PC-3 (cell line): ENCODE measurements at regions not wholly inside any gene's neighbourhood (a gene's known extent, or its start where the extent isn't known, plus 50 kb on each side); places are given as distances from the start of the nearest gene placed in this dataset.

Source experiments
- ATAC-seq: fragments of 200-7000 bp; cut with Tn5 transposase; 2 replicates; pipeline ENCODE4 v1.9.1; 2020; ENCODE audit warnings: mild to moderate bottlenecking, moderate library complexity
- BruUV-seq: library from RNA; stranded (reverse); fragments of 400-500 nt; replicated peaks from 2 replicates; lab custom pipeline; 2021; lab: Mats Ljungman, UMichigan
- CTCF ChIA-PET: fragments of 300-600 bp; sonication (Branson Sonifier 250); formaldehyde crosslinking; loops from one replicate; lab custom pipeline; 2022; ENCODE audit warnings: antibody characterized with exemption; lab: Charles Lee
- POLR2A ChIA-PET: fragments of 300-600 bp; sonication (Branson Sonifier 250); formaldehyde crosslinking; loops from one replicate; lab custom pipeline; 2022; ENCODE audit warnings: antibody characterized with exemption; ENCODE audit not compliant: unreplicated experiment; lab: Charles Lee
- DNase-seq: peaks from one replicate; pipeline ENCODE4 v3.0.0-alpha.2; 2015
- H2AFZ ChIP-seq: fragments of 300-600 bp; sonication (generic); 2 replicates; pipeline ENCODE4 v1.6.0; 2016; ENCODE audit warnings: antibody characterized with exemption, low read length
- H3F3A ChIP-seq: fragments of 300-600 bp; sonication (generic); one replicate; pipeline ENCODE4 v1.6.0; 2017; ENCODE audit warnings: antibody characterized with exemption, low read length, control low read depth, mild to moderate bottlenecking; ENCODE audit not compliant: unreplicated experiment
- H3K27ac ChIP-seq: fragments of 300-600 bp; sonication (generic); 2 replicates; pipeline ENCODE4 v1.5.1; 2016; ENCODE audit warnings: mild to moderate bottlenecking, low read length
- H3K27me3 ChIP-seq: fragments of 300-600 bp; sonication (generic); 2 replicates; pipeline ENCODE4 v1.6.1; 2016; ENCODE audit warnings: low read length, mixed read lengths
- H3K36me3 ChIP-seq: fragments of 300-600 bp; sonication (generic); 2 replicates; pipeline ENCODE4 v1.6.1; 2016; ENCODE audit warnings: low read depth, mixed run types, low read length, mixed read lengths
- H3K4me1 ChIP-seq: fragments of 300-600 bp; sonication (generic); 2 replicates; pipeline ENCODE4 v1.5.1; 2016; ENCODE audit warnings: low read length; ENCODE audit not compliant: insufficient read depth
- H3K4me2 ChIP-seq: fragments of 300-600 bp; sonication (generic); 2 replicates; pipeline ENCODE4 v1.6.0; 2016; ENCODE audit warnings: low read length
- H3K4me3 ChIP-seq: fragments of 300-600 bp; sonication (generic); 2 replicates; pipeline ENCODE4 v1.5.1; 2016; ENCODE audit warnings: mild to moderate bottlenecking, low read length, mixed read lengths
- H3K79me2 ChIP-seq: fragments of 300-600 bp; sonication (generic); 2 replicates; pipeline ENCODE4 v1.6.1; 2017; ENCODE audit warnings: low read length, mixed read lengths
- H3K9ac ChIP-seq: fragments of 300-600 bp; sonication (generic); 2 replicates; pipeline ENCODE4 v1.6.0; 2016; ENCODE audit warnings: mild to moderate bottlenecking, low read length
- H3K9me2 ChIP-seq: fragments of 300-600 bp; sonication (generic); replicated peaks from 2 replicates; pipeline ENCODE4 v1.6.1; 2016; ENCODE audit warnings: mixed run types, low read length, mixed read lengths
- H3K9me3 ChIP-seq: fragments of 300-600 bp; sonication (generic); 2 replicates; pipeline ENCODE4 v1.6.1; 2016; ENCODE audit warnings: low read length, mixed read lengths
- H4K20me1 ChIP-seq: fragments of 300-600 bp; sonication (generic); 2 replicates; pipeline ENCODE4 v1.6.1; 2016; ENCODE audit warnings: low read length, mixed read lengths
- EZH2 ChIP-seq: fragments of 300-600 bp; sonication (generic); IDR thresholded peaks from one replicate; pipeline ENCODE4 v1.6.1; 2017; ENCODE audit warnings: antibody characterized with exemption, mild to moderate bottlenecking, low read length; ENCODE audit not compliant: unreplicated experiment
- EZH2phosphoT487 ChIP-seq: fragments of 300-600 bp; sonication (generic); IDR thresholded peaks from 2 replicates; pipeline ENCODE4 v1.6.1; 2018; ENCODE audit warnings: mild to moderate bottlenecking, antibody characterized with exemption, low read length, borderline replicate concordance
- intact Hi-C: fragments of 100-400 bp; cut with micrococcal nuclease; formaldehyde crosslinking; loops from 2 replicates; pipeline ENCODE4 v1.9.0; 2023
- TF ChIP-seq, protein P1 (sequence below): fragments of 300-600 bp; sonication (generic); conservative IDR thresholded peaks from 2 replicates; pipeline ENCODE4 v1.5.1; 2017; ENCODE audit warnings: antibody characterized with exemption, low read depth, mild to moderate bottlenecking, low read length

DNA sequence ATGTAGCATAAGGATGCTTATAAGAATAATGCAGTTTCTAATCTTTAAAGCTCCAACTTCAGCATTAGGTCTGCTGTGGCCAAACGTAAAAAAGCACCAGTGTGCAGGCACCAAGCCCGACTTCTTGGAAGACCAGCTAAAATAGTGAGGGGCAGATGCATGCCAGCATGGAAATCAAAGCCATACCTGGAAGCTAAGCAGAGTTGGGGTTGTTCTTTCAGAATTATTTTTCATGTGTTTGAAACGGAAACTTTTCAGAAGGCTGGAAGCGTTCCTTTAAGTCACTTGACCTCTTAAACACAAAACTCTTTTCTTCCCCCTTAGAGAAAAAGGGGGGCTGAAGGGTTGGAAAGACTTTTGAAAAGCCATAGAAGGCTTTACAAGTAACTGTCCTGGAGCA is 329.2 kb upstream of the C1orf87 start:
- POLR2A ChIA-PET = no interaction called here
- Histone ChIP-seq H3F3A (no peaks in the 10 kb centered on the region), H4K20me1 (no peaks in the 10 kb centered on the region), H3K9ac (no peak overlapping the region), H3K9me3 (no peaks in the 10 kb centered on the region), H3K4me1 (no peaks in the 10 kb centered on the region), H3K4me3 (no peak overlapping the region), H3K9me2 (no peaks in the 10 kb centered on the region), H2AFZ (no peak overlapping the region), H3K27me3 (peaks cover 54% of the 10 kb centered on the region), H3K27ac (no peak overlapping the region), H3K36me3 (no peaks in the 10 kb centered on the region), H3K79me2 (no peaks in the 10 kb centered on the region), H3K4me2 (no peak overlapping the region)
- DNase-seq (no peak), ATAC-seq (no peak)
- no TSS peak for BruUV-seq
- TF ChIP-seq, protein P1, sequence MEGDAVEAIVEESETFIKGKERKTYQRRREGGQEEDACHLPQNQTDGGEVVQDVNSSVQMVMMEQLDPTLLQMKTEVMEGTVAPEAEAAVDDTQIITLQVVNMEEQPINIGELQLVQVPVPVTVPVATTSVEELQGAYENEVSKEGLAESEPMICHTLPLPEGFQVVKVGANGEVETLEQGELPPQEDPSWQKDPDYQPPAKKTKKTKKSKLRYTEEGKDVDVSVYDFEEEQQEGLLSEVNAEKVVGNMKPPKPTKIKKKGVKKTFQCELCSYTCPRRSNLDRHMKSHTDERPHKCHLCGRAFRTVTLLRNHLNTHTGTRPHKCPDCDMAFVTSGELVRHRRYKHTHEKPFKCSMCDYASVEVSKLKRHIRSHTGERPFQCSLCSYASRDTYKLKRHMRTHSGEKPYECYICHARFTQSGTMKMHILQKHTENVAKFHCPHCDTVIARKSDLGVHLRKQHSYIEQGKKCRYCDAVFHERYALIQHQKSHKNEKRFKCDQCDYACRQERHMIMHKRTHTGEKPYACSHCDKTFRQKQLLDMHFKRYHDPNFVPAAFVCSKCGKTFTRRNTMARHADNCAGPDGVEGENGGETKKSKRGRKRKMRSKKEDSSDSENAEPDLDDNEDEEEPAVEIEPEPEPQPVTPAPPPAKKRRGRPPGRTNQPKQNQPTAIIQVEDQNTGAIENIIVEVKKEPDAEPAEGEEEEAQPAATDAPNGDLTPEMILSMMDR = no peak
- TF ChIP-seq EZH2 (no peak), EZH2phosphoT487 (no peak)
- intact Hi-C loops = no loop called here
- CTCF ChIA-PET = no interaction called here

DNA sequence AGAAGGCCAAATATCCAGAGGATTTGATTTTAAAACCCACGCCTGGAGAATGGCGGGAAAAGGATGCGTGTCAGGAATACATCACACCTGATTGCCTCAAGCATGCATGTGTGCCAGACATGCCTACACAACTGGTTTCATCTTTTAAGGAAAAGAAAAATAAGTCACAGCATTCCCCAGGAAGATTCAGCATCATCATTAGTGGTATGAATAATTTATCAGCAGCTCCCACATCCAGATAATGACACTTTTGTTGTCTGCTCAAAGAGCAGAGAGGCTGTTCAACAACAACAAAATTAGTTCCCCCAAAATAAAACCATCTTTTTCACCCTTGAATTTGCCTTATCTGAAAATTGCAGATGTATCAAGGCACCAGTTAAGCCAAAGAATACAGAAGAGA is 328.6 kb upstream of the C1orf87 start:
- Histone ChIP-seq H2AFZ (no peak overlapping the region), H3K9me3 (no peaks in the 10 kb centered on the region), H3K9me2 (no peaks in the 10 kb centered on the region), H3K36me3 (no peaks in the 10 kb centered on the region), H3K27ac (no peak overlapping the region), H3K4me3 (no peak overlapping the region), H3K9ac (no peak overlapping the region), H3K4me2 (no peak overlapping the region), H3F3A (no peaks in the 10 kb centered on the region), H4K20me1 (no peaks in the 10 kb centered on the region), H3K4me1 (no peaks in the 10 kb centered on the region), H3K79me2 (no peaks in the 10 kb centered on the region), H3K27me3 (peaks cover 50% of the 10 kb centered on the region)
- ChIA-PET CTCF (no interaction called here), POLR2A (no interaction called here)
- BruUV-seq = no TSS peak
- ATAC-seq = no peak
- intact Hi-C loops = no loop called here
- DNase-seq = no peak
- TF ChIP-seq EZH2phosphoT487 = no peak
- TF ChIP-seq, protein P1 = no peak
- no peak for TF ChIP-seq EZH2

DNA sequence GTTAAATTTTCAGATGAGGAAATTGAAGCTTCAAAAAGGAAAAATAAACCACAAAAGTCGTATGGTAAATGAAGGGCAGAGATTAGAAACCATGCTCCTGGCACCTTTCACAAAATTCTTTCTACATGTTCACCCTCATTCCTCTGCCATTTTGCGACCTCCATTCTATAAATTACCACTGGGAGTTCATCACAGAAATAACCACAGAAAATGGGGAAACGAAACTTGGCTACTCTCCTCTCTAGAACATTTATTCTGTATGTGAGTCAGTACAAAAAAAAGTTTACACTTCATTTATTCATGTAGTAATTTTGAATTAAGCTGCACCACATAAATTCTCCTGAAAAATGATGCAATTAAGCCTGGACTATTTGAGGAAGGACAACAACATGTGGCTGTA is 320.9 kb upstream of the C1orf87 start:
- no TSS peak for BruUV-seq
- Histone ChIP-seq H3K9ac (no peak overlapping the region), H3K79me2 (no peaks in the 10 kb centered on the region), H3K36me3 (no peaks in the 10 kb centered on the region), H3K4me3 (no peak overlapping the region), H3K27ac (no peak overlapping the region), H3K9me3 (no peaks in the 10 kb centered on the region), H3F3A (no peaks in the 10 kb centered on the region), H3K4me2 (no peak overlapping the region), H4K20me1 (no peaks in the 10 kb centered on the region), H3K4me1 (no peaks in the 10 kb centered on the region), H3K9me2 (no peaks in the 10 kb centered on the region), H2AFZ (no peak overlapping the region), H3K27me3 (no peaks in the 10 kb centered on the region)
- intact Hi-C loops = no loop called here
- DNase-seq = no peak
- CTCF ChIA-PET = no interaction called here
- POLR2A ChIA-PET = no interaction called here
- no peak for ATAC-seq
- TF ChIP-seq, protein P1 = no peak
